Endodermal cell (in vitro differentiated cells): ENCODE measurements at regions not wholly inside any gene's neighbourhood (a gene's known extent, or its start where the extent isn't known, plus 50 kb on each side); places are given as distances from the start of the nearest gene placed in this dataset.

ENCODE experiments used
- DNase-seq: peaks from one replicate; pipeline ENCODE4 v3.0.0-alpha.2; 2017
- H3K27ac ChIP-seq: 2 replicates; pipeline ENCODE4 v1.5.1; 2013; ENCODE audit warnings: mild to moderate bottlenecking, low read depth, low read length, moderate library complexity
- H3K27me3 ChIP-seq: 2 replicates; pipeline ENCODE4 v1.6.1; 2013; ENCODE audit warnings: mild to moderate bottlenecking, low read length, moderate library complexity; ENCODE audit not compliant: insufficient read depth, control insufficient read depth, poor library complexity, severe bottlenecking
- H3K36me3 ChIP-seq: 2 replicates; pipeline ENCODE4 v1.7.0; 2013; ENCODE audit warnings: mild to moderate bottlenecking, low read length, moderate library complexity; ENCODE audit not compliant: control insufficient read depth, insufficient read depth
- H3K4me1 ChIP-seq: one replicate; pipeline ENCODE4 v1.7.0; 2013; ENCODE audit warnings: low read length; ENCODE audit not compliant: control insufficient read depth, insufficient read depth
- H3K4me3 ChIP-seq: 2 replicates; pipeline ENCODE4 v1.5.1; 2013; ENCODE audit warnings: mild to moderate bottlenecking, low read length, moderate library complexity
- H3K9ac ChIP-seq: 2 replicates; pipeline ENCODE4 v1.6.1; 2013; ENCODE audit warnings: mild to moderate bottlenecking, low read length, moderate library complexity; ENCODE audit not compliant: poor library complexity, severe bottlenecking; ENCODE audit errors: extremely low read depth
- H3K9me3 ChIP-seq: 2 replicates; pipeline ENCODE4 v1.6.1; 2013; ENCODE audit warnings: mild to moderate bottlenecking, low read length, moderate library complexity; ENCODE audit not compliant: control insufficient read depth
- H3K27ac Mint-ChIP-seq: 2 replicates; pipeline ENCODE4 v1.8.0; 2020; ENCODE audit warnings: mixed read lengths
- H3K27me3 Mint-ChIP-seq: 2 replicates; pipeline ENCODE4 v1.8.0; 2021; ENCODE audit warnings: mild to moderate bottlenecking, mixed read lengths; ENCODE audit not compliant: insufficient read depth
- H3K36me3 Mint-ChIP-seq: 2 replicates; pipeline ENCODE4 v1.8.0; 2020; ENCODE audit warnings: low read depth, mixed read lengths
- H3K4me1 Mint-ChIP-seq: 2 replicates; pipeline ENCODE4 v1.8.0; 2020; ENCODE audit warnings: mixed read lengths
- H3K4me3 Mint-ChIP-seq: 2 replicates; pipeline ENCODE4 v1.8.0; 2020; ENCODE audit warnings: mild to moderate bottlenecking, moderate library complexity, mixed read lengths
- H3K9me3 Mint-ChIP-seq: 2 replicates; pipeline ENCODE4 v1.8.0; 2020; ENCODE audit warnings: mild to moderate bottlenecking, mixed read lengths
- CTCF ChIP-seq: fragments of 200-600 bp; sonication (generic); conservative IDR thresholded peaks from 2 replicates; pipeline ENCODE4 v1.5.0; 2021; ENCODE audit warnings: antibody characterized with exemption, mild to moderate bottlenecking
- WGBS, 2 experiments: methylation state at CpG; one replicate each; pipeline versions ENCODE4 v1.1.5 to v1.1.7; 2013; ENCODE audit warnings: missing lambda C conversion rate in 2 of 2, mixed read lengths in 1 of 2; ENCODE audit not compliant: insufficient coverage in 1 of 2, insufficient read length in 1 of 2; 5-methylcytosine and 5-hydroxymethylcytosine counted together

GRCh38 chr13:59337070-59337469 is 826.7 kb downstream of the DIAPH3 start:
- 60 to 89% methylated on average over 1 to 4 of the region's 4 CpGs for WGBS, 2 experiments
- H3K27me3 Mint-ChIP-seq = no peaks in the 10 kb centered on the region

GRCh38 chr13:59340151-59340550 is 823.6 kb downstream of the DIAPH3 start:
- no peak overlapping the region for H3K9ac ChIP-seq
- no peaks in the 10 kb centered on the region for H3K27me3 ChIP-seq
- WGBS, 2 experiments = 95 to 100% methylated on average over 1 to 5 of the region's 5 CpGs
- Mint-ChIP-seq H3K4me1 (peaks cover 17% of the 10 kb centered on the region), H3K9me3 (no peaks in the 10 kb centered on the region), H3K27me3 (no peaks in the 10 kb centered on the region), H3K27ac (no peak overlapping the region), H3K36me3 (no peaks in the 10 kb centered on the region), H3K4me3 (no peak overlapping the region)
- H3K36me3 ChIP-seq = no peaks in the 10 kb centered on the region
- H3K4me3 ChIP-seq = no peak overlapping the region
- no peak overlapping the region for H3K27ac ChIP-seq
- H3K9me3 ChIP-seq = no peaks in the 10 kb centered on the region
- no peak for DNase-seq
- H3K4me1 ChIP-seq = peaks cover 9% of the 10 kb centered on the region
- TF ChIP-seq CTCF = no peak

More at GRCh38 chr13:59337070-59337469, 826.7 kb downstream of the DIAPH3 start:
- H3K4me1 ChIP-seq = peaks cover 5% of the 10 kb centered on the region
- Mint-ChIP-seq H3K4me3 (no peak overlapping the region), H3K4me1 (peaks cover 13% of the 10 kb centered on the region), H3K27ac (no peak overlapping the region), H3K9me3 (no peaks in the 10 kb centered on the region), H3K36me3 (no peaks in the 10 kb centered on the region)
- DNase-seq = no peak
- no peaks in the 10 kb centered on the region for H3K36me3 ChIP-seq
- H3K4me3 ChIP-seq = no peak overlapping the region
- H3K9ac ChIP-seq = no peak overlapping the region
- TF ChIP-seq CTCF = no peak
- no peak overlapping the region for H3K27ac ChIP-seq
- H3K27me3 ChIP-seq = no peaks in the 10 kb centered on the region
- H3K9me3 ChIP-seq = no peaks in the 10 kb centered on the region

DNA sequence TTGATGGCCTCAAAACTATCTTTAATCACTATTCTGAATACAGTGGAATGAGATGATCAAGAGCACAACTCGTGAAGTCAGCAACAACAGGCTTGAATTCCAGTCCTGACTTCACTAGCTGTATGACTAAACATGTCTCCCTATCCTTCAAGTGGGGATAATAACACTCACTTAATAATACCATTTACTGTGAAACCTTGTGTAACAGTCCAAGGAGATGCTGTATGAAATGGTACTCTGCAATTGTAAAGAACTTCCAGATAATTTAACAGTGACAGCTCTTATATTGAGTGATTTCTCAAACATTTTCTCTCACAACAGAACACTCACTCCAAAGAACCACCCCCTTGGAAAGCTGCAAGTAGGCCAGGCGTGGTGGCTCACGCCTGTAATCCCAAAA is 823.1 kb downstream of the DIAPH3 start:
- Mint-ChIP-seq H3K36me3 (no peaks in the 10 kb centered on the region), H3K27ac (no peak overlapping the region), H3K4me1 (peaks cover 20% of the 10 kb centered on the region), H3K27me3 (no peaks in the 10 kb centered on the region), H3K9me3 (no peaks in the 10 kb centered on the region), H3K4me3 (no peak overlapping the region)
- H3K27ac ChIP-seq = no peak overlapping the region
- DNase-seq = no peak
- peaks cover 9% of the 10 kb centered on the region for H3K4me1 ChIP-seq
- no peaks in the 10 kb centered on the region for H3K27me3 ChIP-seq
- 52 to 78% methylated on average over 2 to 3 of the region's 3 CpGs for WGBS, 2 experiments
- no peaks in the 10 kb centered on the region for H3K9me3 ChIP-seq
- no peak for TF ChIP-seq CTCF
- no peak overlapping the region for H3K4me3 ChIP-seq
- no peak overlapping the region for H3K9ac ChIP-seq
- H3K36me3 ChIP-seq = no peaks in the 10 kb centered on the region
